H1 (cell line): ENCODE measurements at regions not wholly inside any gene's neighbourhood (a gene's known extent, or its start where the extent isn't known, plus 50 kb on each side); places are given as distances from the start of the nearest gene placed in this dataset.

Experiments used
- CHD7 ChIP-seq: fragments of 300-600 bp; sonication (generic); IDR thresholded peaks from 2 replicates; pipeline ENCODE4 v1.7.1; 2012; ENCODE audit warnings: low read length, moderate library complexity, mild to moderate bottlenecking, inconsistent platforms; ENCODE audit not compliant: insufficient replicate concordance

- no peak for TF ChIP-seq CHD7
- TF ChIP-seq, all 59 proteins: peak for 0
Observed at GRCh38 chr17:62913991-62914570, 52.0 kb upstream of the TANC2 start (continued).
